ENCODE measurements at regions not wholly inside any gene's neighbourhood (a gene's known extent, or its start where the extent isn't known, plus 50 kb on each side); places are given as distances from the start of the nearest gene placed in this dataset.
A peak's percentile ranks its signal among the peaks of the same experiment; 100 is the strongest.
"Not testable (repeated sequence)": the region's sequence is repeated elsewhere in the genome, so short reads cannot be mapped to it uniquely, and the experiment has no call there.

DNA sequence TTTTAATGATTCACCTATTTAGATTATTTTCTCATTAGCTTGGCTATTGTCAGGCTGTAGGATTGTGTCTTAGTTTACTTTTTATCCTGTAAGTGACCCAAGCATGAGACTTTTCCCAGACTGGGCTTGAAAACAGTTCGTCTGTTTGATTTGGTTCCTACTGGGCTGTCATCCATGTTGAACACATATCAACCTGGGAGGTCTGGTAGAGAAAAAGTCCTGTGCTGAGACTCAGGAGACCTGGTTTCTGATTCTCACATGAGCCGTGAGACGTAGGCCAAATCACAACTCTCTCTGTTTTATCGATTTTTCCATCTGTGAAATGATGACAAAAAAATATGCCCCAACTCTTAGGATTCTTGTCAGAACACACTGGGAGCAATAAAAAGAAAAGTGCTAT, 98.8 kb upstream of the GALNT15 start:
- no peak for DNase-seq (ENCODE audit: low spot score)

GRCh38 chr3:16076564-16076963, 97.9 kb upstream of the GALNT15 start:
- DNase-seq (ENCODE audit: low spot score) = no peak

- not testable (repeated sequence) for DNase-seq (ENCODE audit: low spot score)
Measured at GRCh38 chr3:16077146-16077545, 97.3 kb upstream of the GALNT15 start.

GRCh38 chr3:16077681-16078080, 96.8 kb upstream of the GALNT15 start:
- not testable (repeated sequence) for DNase-seq (ENCODE audit: low spot score)

- DNase-seq (ENCODE audit: low spot score) = no peak
Measured at GRCh38 chr3:16079519-16079918, 95.0 kb upstream of the GALNT15 start.

GRCh38 chr3:16081661-16082060, 92.8 kb upstream of the GALNT15 start:
- no peak for DNase-seq (ENCODE audit: low spot score)

DNA sequence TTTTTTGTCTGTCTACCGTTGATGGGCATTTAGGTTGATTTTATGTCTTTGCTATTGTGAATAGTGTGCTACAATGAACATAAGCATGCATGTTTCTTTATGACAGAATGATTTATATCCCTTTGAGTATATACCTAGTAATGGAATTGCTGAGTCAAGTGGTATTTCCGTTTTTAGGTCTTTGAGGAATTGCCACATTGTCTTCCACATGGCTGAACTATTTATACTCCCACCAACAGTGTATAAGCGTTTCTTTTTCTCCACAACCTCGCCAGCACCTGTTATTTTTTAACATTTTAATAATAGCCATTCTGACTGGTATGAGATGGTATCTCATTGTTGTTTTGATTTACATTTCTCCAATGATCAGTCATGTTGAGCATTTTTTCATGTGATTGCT, 89.6 kb upstream of the GALNT15 start:
- no peak for DNase-seq (ENCODE audit: low spot score)

DNA sequence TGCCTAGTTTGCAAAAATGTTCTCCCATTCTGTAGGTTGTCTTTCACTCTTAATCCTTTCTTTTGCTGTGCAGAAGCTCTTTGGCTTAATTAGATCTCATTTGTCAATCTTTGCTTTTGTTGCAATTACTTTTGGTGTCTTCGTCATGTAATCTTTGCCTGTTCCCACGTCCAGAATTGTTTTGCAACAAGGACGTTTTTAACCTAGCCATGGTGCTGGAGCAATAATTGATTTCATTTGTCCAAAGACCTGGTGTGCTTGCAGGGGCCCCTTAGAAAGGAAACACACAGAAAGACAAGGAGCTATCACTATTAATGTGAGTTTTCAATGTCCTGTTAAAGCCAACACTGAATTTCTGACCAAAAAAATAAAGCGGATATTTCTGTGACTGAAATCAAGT, 89.1 kb upstream of the GALNT15 start:
- no peak for DNase-seq (ENCODE audit: low spot score)

DNA sequence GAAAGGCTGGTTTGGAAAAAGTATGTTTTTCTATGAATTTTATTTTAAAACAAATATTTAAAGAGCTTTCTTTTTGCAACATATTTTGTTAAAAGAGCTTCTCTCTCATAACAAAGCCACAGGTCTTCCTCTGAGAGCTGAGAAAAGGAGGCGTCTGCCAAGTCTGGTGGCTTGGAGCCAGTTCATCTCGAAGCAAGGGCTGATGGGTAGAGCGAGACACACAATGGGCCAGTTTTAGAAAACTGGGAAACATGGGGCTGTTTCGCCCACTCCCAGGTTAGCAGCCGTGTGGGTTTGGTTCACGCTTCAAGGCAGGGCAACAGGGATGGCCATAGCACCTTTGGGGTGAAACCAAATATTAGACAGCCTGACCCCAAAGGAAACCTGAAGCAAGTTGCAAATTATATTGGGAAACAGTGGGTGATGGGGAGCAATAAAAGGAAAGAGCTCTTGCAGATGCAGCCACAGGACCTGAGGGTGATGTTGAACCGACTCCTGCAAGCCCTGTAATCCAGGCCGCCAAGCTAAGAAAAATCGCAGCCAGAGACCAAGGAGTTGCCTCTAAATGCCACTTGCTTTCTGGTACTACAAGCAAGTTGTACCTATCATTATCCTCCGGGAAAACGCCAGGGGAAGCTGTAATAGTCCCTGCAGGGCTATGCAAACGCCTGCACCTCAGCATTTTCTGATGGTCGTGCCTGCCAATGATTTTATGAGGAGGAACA, 88.4 kb upstream of the GALNT15 start:
- DNase-seq (ENCODE audit: low spot score) = no peak

DNA sequence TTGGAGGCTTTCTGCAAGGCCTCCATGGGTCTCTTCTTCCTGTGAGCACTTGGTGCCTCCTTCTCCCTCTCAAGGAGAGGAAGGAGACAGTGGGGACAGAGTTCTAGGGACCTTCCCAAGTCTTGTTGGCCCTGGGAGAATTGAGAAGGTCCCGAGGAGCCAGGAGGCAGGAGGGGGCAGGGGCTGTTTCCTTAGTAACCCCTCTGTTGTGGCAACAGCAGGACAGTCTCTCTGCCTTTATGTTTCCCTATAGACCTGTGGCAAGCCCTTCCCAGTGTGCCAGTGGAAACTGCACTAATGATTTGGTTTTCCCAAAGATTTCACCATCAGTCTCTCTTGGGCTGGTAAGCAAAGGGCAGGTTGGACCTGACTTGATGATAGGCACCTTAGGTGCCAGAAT, 87.8 kb upstream of the GALNT15 start:
- DNase-seq (ENCODE audit: low spot score) = no peak

DNA sequence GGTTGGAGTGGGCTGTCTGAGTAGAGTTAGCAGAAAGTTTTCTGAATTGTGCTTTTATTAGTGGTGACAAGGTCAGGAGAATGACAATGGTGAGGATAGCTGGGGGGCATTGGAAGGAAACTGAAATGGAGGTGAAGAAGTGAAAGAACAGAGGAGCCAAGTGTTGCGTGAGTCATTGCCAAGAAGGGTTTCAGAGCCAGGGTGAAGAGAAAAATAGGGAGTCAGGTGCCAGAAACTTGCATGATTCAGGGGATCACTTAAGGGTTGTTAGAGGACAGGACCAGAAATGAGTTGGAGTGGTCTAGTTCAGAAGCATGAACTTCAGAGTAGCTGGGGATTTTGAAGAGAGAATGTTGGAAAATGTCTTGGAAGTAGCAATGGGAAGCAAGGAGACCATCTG, 86.0 kb upstream of the GALNT15 start:
- DNase-seq (ENCODE audit: low spot score) = no peak

DNA sequence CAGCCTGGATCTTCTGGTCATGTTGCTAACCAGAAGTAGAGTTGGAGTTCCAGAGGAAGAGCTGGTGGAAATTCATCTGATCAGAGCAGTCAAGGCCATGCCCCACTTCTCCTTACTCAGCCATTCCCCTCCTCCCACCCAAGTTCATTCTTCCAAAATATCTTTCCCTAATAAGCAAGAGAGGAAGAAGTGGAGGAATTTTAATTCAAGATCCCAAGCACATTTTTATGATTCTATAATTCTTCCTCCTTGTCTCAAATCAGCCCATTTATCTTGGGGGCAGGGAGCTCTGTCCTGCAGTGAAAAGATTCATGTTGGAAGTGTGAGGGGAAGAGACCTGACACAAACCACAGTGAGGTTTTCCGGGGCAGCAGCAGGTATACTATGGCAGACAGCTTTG, 85.0 kb upstream of the GALNT15 start:
- no peak for DNase-seq (ENCODE audit: low spot score)

DNA sequence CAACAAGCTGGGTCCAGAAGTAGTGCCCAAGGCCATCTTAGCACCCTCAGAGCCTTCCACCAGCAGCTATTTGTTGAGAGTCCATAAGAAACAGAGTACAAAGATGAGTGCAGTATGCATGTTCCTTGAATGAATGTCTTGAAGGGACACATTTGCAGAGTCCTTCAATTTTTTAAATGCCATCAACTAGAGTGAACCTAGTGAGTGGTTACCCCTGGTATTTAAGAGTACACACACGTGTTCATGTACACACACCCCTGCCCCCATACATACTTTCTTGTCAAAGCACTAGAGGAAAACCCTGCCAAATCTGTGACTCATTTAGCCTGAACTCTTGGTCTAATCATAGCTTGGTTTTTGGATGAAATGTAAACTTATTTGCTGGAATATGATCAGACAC, 84.5 kb upstream of the GALNT15 start:
- no peak for DNase-seq (ENCODE audit: low spot score)

- DNase-seq (ENCODE audit: low spot score) = no peak
Measured at GRCh38 chr3:16090706-16091105, 83.8 kb upstream of the GALNT15 start.

- no peak for DNase-seq (ENCODE audit: low spot score)
Measured at GRCh38 chr3:16092923-16093322, 81.6 kb upstream of the GALNT15 start.

DNA sequence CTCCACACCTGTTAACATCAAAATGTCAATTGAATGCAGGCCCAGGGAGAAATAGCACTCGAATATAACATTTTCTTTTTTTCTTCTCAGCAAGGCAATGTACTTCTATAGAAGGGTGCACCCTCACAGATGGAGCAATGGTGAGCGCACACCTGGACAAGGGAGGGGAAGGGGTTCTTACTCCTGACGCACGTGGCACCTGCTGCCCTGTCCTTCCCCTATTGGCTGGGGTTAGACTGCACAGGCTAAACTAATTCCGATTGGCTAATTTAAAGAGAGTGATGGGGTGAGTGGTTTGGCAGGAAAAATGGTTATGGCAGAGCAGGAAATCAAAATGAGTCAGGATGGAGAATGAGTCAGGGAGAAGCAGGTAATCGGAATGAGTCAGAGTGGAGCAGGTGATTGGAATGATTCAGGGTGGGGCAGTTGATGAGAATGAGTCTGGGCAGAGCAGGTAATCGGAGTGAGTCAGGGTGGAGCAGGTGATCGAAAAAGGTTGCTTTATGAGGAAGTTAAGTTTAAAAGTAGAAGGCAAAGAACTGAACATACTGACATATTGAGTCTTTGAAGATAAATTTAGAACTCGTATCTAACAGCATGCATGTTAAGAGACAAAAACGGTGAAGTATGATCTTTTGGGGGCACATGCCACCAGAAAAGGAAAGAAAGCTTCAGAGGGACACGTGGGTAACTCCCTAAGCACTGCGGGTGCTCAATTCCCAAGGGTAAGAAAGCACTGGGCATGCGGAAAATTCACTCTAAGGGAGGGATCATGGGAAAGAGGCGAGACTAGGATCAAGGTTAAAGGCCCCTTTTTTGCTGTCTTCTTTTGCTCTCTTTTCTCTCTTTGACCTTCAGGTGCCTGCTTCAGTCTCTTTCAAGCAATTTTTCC, 72.9 kb upstream of the GALNT15 start:
- peak; percentile 86 for DNase-seq (ENCODE audit: low spot score)

GRCh38 chr3:16102187-16102561, 72.3 kb upstream of the GALNT15 start:
- no peak for DNase-seq (ENCODE audit: low spot score)

DNA sequence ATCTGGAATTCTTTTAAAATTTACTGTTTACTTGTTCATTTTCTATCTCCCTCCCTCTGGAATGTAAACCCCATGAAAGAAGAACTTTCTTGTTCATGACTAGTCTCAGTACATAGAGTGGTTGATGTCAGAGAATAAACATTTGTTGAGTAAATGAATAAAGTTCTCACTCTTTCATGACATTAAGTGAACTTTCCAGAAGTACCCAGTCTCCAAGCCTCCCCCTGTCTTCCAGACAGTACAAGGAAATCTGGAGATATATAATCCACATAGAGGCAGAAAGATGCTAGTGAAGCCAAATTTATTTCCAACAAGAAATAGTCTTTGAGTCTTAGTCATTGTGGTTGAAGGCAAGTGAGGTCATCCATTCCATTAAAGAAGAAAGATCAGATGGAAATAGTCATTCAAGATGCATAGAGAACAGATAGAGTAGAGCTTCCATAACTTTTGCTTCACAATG, 71.5 kb upstream of the GALNT15 start:
- DNase-seq (ENCODE audit: low spot score) = no peak

GRCh38 chr3:16103472-16103871, 71.0 kb upstream of the GALNT15 start:
- peak; percentile 16 for DNase-seq (ENCODE audit: low spot score)

DNA sequence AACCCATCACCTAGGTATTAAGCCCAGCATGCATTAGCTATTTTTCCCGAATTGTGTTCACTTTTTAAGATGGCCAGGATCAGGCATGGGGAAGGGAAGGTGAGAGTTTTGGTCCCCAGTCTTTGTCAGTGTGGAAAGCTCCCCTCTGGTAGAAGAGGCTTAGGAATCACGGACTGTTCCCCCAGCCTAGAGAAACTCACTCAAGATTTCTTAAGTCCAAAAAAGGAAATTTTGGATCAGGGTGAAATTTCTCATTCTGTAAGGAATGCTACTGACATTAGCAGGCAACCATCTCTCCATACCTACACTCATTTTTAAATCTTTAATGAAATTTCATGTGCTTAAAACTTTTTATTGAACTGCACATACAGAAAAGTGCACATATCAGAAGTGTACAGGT, 70.3 kb upstream of the GALNT15 start:
- no peak for DNase-seq (ENCODE audit: low spot score)

- DNase-seq (ENCODE audit: low spot score) = no peak
Measured at GRCh38 chr3:16106050-16106449, 68.4 kb upstream of the GALNT15 start.

- no peak for DNase-seq (ENCODE audit: low spot score)
Measured at GRCh38 chr3:16108424-16108823, 66.1 kb upstream of the GALNT15 start.

- no peak for DNase-seq (ENCODE audit: low spot score)
Measured at GRCh38 chr3:16109929-16110328, 64.6 kb upstream of the GALNT15 start.

Measured in mucosa of gallbladder (tissue), 1 donor.